Astrocyte (in vitro differentiated cells and primary cell): ENCODE measurements at regions not wholly inside any gene's neighbourhood (a gene's known extent, or its start where the extent isn't known, plus 50 kb on each side); places are given as distances from the start of the nearest gene placed in this dataset.

Source experiments
- DNase-seq: peaks from one replicate; pipeline ENCODE4 v3.0.0-alpha.2; 2010; ENCODE audit warnings: low read depth
- FAIRE-seq: peaks from 2 replicates; lab custom pipeline; 2011; peaks lifted over from hg19 to GRCh38; lab: Jason Lieb, UNC
- H2AFZ ChIP-seq: 2 replicates; pipeline ENCODE4 v1.6.0; 2012; ENCODE audit warnings: low read depth, low read length, inconsistent platforms
- H3K27ac ChIP-seq: 2 replicates; pipeline ENCODE4 v1.5.1; 2011; ENCODE audit warnings: low read depth, low read length, inconsistent platforms
- H3K27me3 ChIP-seq: 2 replicates; pipeline ENCODE4 v1.6.0; 2011; ENCODE audit warnings: low read length, inconsistent platforms; ENCODE audit not compliant: insufficient read depth
- H3K36me3 ChIP-seq: 2 replicates; pipeline ENCODE4 v1.5.1; 2011; ENCODE audit warnings: low read length, inconsistent platforms; ENCODE audit not compliant: insufficient read depth
- H3K4me1 ChIP-seq: 2 replicates; pipeline ENCODE4 v1.5.1; 2011; ENCODE audit warnings: low read length, inconsistent platforms; ENCODE audit not compliant: insufficient read depth
- H3K4me2 ChIP-seq: 2 replicates; pipeline ENCODE4 v1.6.0; 2012; ENCODE audit warnings: low read length, inconsistent platforms
- H3K4me3 ChIP-seq: 2 replicates; pipeline ENCODE4 v1.5.1; 2011; ENCODE audit warnings: low read depth, mild to moderate bottlenecking, low read length, inconsistent platforms; ENCODE audit not compliant: insufficient read depth
- H3K79me2 ChIP-seq: 2 replicates; pipeline ENCODE4 v1.6.0; 2012; ENCODE audit warnings: mild to moderate bottlenecking, low read length, inconsistent platforms; ENCODE audit not compliant: insufficient read depth
- H3K9ac ChIP-seq: 2 replicates; pipeline ENCODE4 v1.6.0; 2012; ENCODE audit warnings: mild to moderate bottlenecking, low read length, inconsistent platforms
- H3K9me3 ChIP-seq: 2 replicates; pipeline ENCODE4 v1.5.1; 2012; ENCODE audit warnings: low read depth, mild to moderate bottlenecking, low read length, inconsistent platforms; ENCODE audit not compliant: insufficient read depth
- H4K20me1 ChIP-seq: 2 replicates; pipeline ENCODE4 v1.6.0; 2012; ENCODE audit warnings: low read length, inconsistent platforms; ENCODE audit not compliant: insufficient read depth
- H3K27ac Mint-ChIP-seq: one replicate; pipeline ENCODE4 v1.8.0; 2021; ENCODE audit warnings: mild to moderate bottlenecking, mixed read lengths; ENCODE audit not compliant: unreplicated experiment
- H3K27me3 Mint-ChIP-seq: one replicate; pipeline ENCODE4 v1.8.0; 2021; ENCODE audit warnings: low read depth, mixed read lengths; ENCODE audit not compliant: unreplicated experiment
- H3K36me3 Mint-ChIP-seq: one replicate; pipeline ENCODE4 v1.8.0; 2021; ENCODE audit warnings: low read depth, mixed read lengths; ENCODE audit not compliant: unreplicated experiment
- H3K4me1 Mint-ChIP-seq: one replicate; pipeline ENCODE4 v1.8.0; 2021; ENCODE audit warnings: low read depth, mixed read lengths; ENCODE audit not compliant: unreplicated experiment
- H3K4me3 Mint-ChIP-seq: one replicate; pipeline ENCODE4 v1.8.0; 2021; ENCODE audit warnings: mild to moderate bottlenecking, moderate library complexity, mixed read lengths; ENCODE audit not compliant: unreplicated experiment
- H3K9me3 Mint-ChIP-seq: one replicate; pipeline ENCODE4 v1.8.0; 2021; ENCODE audit warnings: mild to moderate bottlenecking, mixed read lengths; ENCODE audit not compliant: unreplicated experiment
- EZH2 ChIP-seq: IDR thresholded peaks from 2 replicates; pipeline ENCODE4 v1.6.1; 2012; ENCODE audit warnings: mild to moderate bottlenecking, low read length, inconsistent platforms; ENCODE audit not compliant: insufficient read depth
- TF ChIP-seq, protein P1 (sequence below): IDR thresholded peaks from 2 replicates; pipeline ENCODE4 v1.5.1; 2011; ENCODE audit warnings: low read depth, mild to moderate bottlenecking, inconsistent platforms, low read length, moderate library complexity; ENCODE audit not compliant: insufficient read depth

DNA sequence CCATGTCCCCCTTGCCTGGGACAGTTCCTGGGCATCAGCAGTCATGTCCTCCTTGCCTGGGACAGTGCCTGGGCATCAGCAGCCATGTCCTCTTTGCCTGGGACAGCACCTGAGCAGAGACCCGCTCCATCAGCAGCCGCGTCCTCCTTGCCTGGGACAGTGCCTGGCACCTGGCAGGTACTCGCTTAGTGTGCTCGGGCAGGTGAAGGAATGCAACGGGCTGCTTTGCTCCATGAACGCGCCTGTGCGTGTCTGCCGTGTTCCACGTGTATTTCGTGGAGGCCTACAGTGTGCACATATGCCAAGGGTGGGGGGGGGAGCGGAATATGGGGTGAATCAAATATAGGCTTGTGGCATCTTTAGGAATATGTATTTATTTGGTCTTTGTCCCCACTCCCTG, 1490.7 kb downstream of the TBC1D22A start:
- Histone ChIP-seq H2AFZ (no peak overlapping the region), H3K4me3 (no peak overlapping the region), H3K27me3 (no peaks in the 10 kb centered on the region), H4K20me1 (no peaks in the 10 kb centered on the region), H3K4me2 (no peak overlapping the region), H3K27ac (no peak overlapping the region), H3K4me1 (no peaks in the 10 kb centered on the region), H3K79me2 (no peaks in the 10 kb centered on the region), H3K9me3 (no peaks in the 10 kb centered on the region), H3K9ac (no peak overlapping the region), H3K36me3 (no peaks in the 10 kb centered on the region)
- TF ChIP-seq EZH2, result no peak
- TF ChIP-seq, protein P1, sequence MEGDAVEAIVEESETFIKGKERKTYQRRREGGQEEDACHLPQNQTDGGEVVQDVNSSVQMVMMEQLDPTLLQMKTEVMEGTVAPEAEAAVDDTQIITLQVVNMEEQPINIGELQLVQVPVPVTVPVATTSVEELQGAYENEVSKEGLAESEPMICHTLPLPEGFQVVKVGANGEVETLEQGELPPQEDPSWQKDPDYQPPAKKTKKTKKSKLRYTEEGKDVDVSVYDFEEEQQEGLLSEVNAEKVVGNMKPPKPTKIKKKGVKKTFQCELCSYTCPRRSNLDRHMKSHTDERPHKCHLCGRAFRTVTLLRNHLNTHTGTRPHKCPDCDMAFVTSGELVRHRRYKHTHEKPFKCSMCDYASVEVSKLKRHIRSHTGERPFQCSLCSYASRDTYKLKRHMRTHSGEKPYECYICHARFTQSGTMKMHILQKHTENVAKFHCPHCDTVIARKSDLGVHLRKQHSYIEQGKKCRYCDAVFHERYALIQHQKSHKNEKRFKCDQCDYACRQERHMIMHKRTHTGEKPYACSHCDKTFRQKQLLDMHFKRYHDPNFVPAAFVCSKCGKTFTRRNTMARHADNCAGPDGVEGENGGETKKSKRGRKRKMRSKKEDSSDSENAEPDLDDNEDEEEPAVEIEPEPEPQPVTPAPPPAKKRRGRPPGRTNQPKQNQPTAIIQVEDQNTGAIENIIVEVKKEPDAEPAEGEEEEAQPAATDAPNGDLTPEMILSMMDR, result no peak
- H3K27ac Mint-ChIP-seq, result no peak overlapping the region
- H3K4me3 Mint-ChIP-seq, result no peak overlapping the region
- FAIRE-seq (no peak), DNase-seq (no peak)
- H3K9me3 Mint-ChIP-seq, result no peaks in the 10 kb centered on the region
- H3K27me3 Mint-ChIP-seq, result peaks cover 57% of the 10 kb centered on the region
- H3K36me3 Mint-ChIP-seq, result no peaks in the 10 kb centered on the region
- no peaks in the 10 kb centered on the region for H3K4me1 Mint-ChIP-seq

DNA sequence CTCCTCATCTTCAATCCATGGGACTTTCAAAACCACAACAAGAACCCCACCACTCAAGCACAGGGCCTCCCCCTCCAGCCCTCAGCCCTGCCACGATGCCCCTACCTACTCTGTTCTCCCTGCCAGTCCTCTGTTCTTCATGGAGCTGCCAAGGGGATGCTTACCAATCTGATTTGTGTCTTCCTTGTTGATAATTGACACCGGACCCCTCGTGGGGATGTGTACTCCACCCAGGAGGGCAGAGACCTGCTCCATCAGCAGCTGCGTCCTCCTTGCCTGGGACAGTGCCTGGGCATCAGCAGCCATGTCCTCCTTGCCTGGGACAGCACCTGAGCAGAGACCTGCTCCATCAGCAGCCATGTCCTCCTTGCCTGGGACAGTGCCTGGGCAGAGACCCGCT, 1489.2 kb downstream of the TBC1D22A start:
- Histone ChIP-seq H3K9me3 (no peaks in the 10 kb centered on the region), H3K36me3 (no peaks in the 10 kb centered on the region), H2AFZ (no peak overlapping the region), H3K79me2 (no peaks in the 10 kb centered on the region), H3K9ac (no peak overlapping the region), H3K27me3 (no peaks in the 10 kb centered on the region), H3K4me3 (no peak overlapping the region), H3K4me2 (no peak overlapping the region), H4K20me1 (no peaks in the 10 kb centered on the region), H3K4me1 (no peaks in the 10 kb centered on the region), H3K27ac (no peak overlapping the region)
- Mint-ChIP-seq H3K4me1 (no peaks in the 10 kb centered on the region), H3K4me3 (no peak overlapping the region), H3K36me3 (no peaks in the 10 kb centered on the region), H3K9me3 (no peaks in the 10 kb centered on the region), H3K27me3 (peaks cover 61% of the 10 kb centered on the region), H3K27ac (no peak overlapping the region)
- no peak for DNase-seq
- no peak for FAIRE-seq
- TF ChIP-seq, protein P1, result no peak
- TF ChIP-seq EZH2, result no peak

DNA sequence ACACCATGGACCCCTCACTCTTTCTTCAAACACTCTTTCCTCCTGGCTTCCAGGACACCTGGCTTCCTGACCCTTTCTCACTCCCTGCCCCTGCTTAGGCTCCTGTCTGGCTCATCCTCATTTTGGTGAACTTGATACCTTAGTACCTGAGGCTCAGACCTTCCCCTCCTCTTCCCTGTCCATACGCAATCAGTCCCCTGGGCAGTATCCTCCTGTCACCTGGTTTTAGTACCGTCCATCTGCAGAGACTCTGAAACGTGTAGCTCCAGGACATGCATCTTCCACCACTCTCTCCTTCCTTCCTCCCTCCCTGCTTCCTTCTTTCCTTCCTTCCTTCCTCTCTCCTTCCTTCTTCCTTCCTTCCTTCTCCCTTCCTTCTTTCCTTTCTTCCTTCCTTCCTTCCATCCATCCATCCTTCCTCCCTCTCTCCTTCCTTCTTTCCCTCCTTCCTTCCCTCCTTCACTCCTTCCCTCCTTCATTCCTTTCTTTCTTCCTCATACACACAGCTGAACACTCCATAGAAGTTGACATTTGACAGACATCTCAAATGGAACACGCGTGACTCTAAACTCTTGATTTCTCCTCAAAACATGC, 1488.6 kb downstream of the TBC1D22A start:
- no peak overlapping the region for H3K4me3 ChIP-seq
- DNase-seq (no peak), FAIRE-seq (no peak)
- H3K79me2 ChIP-seq, result no peaks in the 10 kb centered on the region
- Mint-ChIP-seq H3K9me3 (no peaks in the 10 kb centered on the region), H3K4me1 (no peaks in the 10 kb centered on the region), H3K27me3 (peaks cover 60% of the 10 kb centered on the region), H3K36me3 (no peaks in the 10 kb centered on the region), H3K27ac (no peak overlapping the region), H3K4me3 (no peak overlapping the region)
- no peak overlapping the region for H2AFZ ChIP-seq
- TF ChIP-seq, protein P1, result no peak
- no peak for TF ChIP-seq EZH2
- H3K9me3 ChIP-seq, result peaks cover 2% of the 10 kb centered on the region
- H3K27ac ChIP-seq, result no peak overlapping the region
- no peaks in the 10 kb centered on the region for H3K36me3 ChIP-seq
- no peak overlapping the region for H3K9ac ChIP-seq
- no peaks in the 10 kb centered on the region for H4K20me1 ChIP-seq
- H3K27me3 ChIP-seq, result no peaks in the 10 kb centered on the region
- H3K4me1 ChIP-seq, result no peaks in the 10 kb centered on the region
- H3K4me2 ChIP-seq, result no peak overlapping the region
